ENCODE measurements at regions not wholly inside any gene's neighbourhood (a gene's known extent, or its start where the extent isn't known, plus 50 kb on each side); places are given as distances from the start of the nearest gene placed in this dataset.

DNA sequence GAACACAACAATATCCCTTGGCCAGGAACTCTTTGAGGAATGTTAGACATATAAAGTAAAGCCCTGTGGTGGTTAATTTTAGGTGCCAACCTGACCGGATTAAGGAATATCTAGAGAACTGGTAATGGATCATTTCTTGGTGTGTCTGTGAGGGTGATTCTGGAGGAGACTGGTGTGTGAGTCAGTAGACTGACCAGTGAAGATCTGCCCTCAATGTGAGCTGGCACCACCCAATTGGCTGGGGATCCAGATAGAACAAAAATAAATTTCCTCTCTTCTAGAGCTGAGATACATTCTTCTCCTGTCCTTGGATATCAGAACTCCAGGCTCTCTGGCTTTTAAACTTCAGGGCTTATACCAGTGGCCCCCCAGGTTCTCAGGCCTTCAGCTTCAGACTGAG, 56.2 kb upstream of the TNPO1 start:
- TF ChIP-seq, protein P1, sequence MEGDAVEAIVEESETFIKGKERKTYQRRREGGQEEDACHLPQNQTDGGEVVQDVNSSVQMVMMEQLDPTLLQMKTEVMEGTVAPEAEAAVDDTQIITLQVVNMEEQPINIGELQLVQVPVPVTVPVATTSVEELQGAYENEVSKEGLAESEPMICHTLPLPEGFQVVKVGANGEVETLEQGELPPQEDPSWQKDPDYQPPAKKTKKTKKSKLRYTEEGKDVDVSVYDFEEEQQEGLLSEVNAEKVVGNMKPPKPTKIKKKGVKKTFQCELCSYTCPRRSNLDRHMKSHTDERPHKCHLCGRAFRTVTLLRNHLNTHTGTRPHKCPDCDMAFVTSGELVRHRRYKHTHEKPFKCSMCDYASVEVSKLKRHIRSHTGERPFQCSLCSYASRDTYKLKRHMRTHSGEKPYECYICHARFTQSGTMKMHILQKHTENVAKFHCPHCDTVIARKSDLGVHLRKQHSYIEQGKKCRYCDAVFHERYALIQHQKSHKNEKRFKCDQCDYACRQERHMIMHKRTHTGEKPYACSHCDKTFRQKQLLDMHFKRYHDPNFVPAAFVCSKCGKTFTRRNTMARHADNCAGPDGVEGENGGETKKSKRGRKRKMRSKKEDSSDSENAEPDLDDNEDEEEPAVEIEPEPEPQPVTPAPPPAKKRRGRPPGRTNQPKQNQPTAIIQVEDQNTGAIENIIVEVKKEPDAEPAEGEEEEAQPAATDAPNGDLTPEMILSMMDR (IDR thresholded peaks at IDR 0.05; ENCODE audit: low read depth, low read length), result no peak
- H3K4me3 ChIP-seq (ENCODE audit: low read depth, low read length), result no peak overlapping the region
- in situ Hi-C loops (cut with HindIII; ENCODE audit: low sequenced_read_pairs), result no loop called here
- peak; percentile 15 for DNase-seq (ENCODE audit: low read depth, low spot score)

DNA sequence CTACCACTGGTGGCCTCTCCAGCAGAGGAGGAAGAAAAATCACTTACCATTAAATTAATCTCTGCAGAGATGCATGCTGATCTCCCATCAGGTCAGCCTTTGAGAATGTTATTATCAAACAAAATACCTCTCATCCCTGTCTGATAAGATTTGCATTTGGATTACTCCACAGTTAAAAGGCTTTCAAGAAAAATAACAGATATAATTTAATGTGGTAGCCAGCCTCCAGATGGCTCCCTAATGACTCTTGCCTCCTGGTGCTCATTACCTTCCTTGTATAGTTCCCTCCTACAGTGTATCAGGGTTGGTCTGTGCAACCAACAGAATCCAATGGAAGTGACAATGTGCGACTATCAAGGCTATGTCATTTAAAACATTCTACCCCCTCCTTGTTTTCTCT, 63.6 kb upstream of the TNPO1 start:
- no peak overlapping the region for H3K4me3 ChIP-seq (ENCODE audit: low read depth, low read length)
- TF ChIP-seq, protein P1 (IDR thresholded peaks at IDR 0.05; ENCODE audit: low read depth, low read length), result no peak
- in situ Hi-C loops (cut with HindIII; ENCODE audit: low sequenced_read_pairs), result no loop called here
- DNase-seq (ENCODE audit: low read depth, low spot score), result no peak

DNA sequence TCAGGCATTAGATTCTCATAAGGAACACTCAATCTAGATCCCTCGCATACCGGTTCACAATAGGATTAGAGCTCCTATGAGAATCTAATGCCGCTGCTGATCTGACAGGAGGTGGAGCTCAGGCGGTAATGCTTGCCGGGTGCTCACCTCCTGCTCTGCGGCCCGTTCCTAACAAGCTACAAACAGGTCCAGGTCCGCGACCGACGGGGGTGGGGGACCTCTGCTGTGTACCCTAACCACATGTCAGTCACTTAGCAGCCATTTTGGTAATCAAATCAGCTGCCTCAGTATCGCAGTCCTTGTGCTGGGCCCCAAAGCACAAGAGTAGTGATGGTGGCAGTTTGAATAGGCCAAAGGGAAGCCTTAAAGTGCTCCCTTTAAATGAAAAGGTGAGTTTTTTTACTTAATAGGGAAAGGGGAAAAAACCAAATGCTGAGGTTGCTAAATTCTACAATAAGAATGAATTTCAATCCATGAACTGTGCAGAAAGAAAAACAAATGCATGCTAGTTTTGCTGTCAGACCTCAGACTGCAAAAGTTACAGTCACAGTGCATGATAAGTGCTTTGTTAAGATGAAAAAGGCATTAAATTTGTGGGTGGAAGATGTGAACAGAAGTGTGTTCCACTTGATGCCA, 67.0 kb upstream of the TNPO1 start:
- DNase-seq (ENCODE audit: low read depth, low spot score), result no peak
- H3K4me3 ChIP-seq (ENCODE audit: low read depth, low read length), result no peak overlapping the region
- in situ Hi-C loops (cut with HindIII; ENCODE audit: low sequenced_read_pairs), result no loop called here
- TF ChIP-seq, protein P1 (IDR thresholded peaks at IDR 0.05; ENCODE audit: low read depth, low read length), result no peak

DNA sequence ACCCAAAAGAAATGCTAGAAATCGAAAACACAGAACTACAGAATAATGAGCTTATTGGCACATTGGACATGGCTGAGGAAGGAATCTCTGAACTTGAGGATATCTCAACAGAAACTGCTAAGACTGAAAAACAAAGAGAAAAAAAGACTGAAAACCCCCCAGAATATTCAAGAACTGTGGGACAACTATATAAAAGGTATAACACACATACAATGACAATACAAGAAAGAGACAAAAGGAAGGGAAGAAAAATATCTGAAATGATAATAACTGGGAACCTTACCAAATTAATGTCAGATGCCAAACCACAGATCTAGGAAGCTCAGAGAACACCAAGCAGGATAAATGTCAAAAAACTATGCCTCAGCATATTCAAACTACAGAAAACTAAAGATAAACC, 68.6 kb upstream of the TNPO1 start:
- DNase-seq (ENCODE audit: low read depth, low spot score), result no peak
- no peak overlapping the region for H3K4me3 ChIP-seq (ENCODE audit: low read depth, low read length)
- in situ Hi-C loops (cut with HindIII; ENCODE audit: low sequenced_read_pairs), result no loop called here
- TF ChIP-seq, protein P1 (IDR thresholded peaks at IDR 0.05; ENCODE audit: low read depth, low read length), result no peak

DNA sequence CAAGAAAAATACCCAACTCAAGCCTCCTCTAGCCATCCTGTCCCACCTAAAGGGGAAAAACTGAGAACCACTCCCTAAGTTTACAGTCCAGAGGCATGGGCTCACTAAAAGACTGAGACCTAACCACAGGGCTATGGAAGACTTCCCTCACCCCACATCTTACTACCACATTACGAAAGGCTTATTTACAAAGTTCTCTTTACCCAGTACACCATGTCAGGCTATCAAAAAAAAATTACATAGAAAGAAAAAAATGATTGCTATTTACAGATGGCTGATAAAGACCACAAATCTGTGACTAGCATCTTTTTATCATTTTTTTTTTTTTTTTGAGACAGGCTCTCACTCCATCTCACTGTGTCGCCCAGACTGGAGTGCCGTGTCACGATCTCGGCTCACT, 69.7 kb upstream of the TNPO1 start:
- in situ Hi-C loops (cut with HindIII; ENCODE audit: low sequenced_read_pairs), result no loop called here
- no peak for DNase-seq (ENCODE audit: low read depth, low spot score)
- TF ChIP-seq, protein P1 (IDR thresholded peaks at IDR 0.05; ENCODE audit: low read depth, low read length), result no peak
- no peak overlapping the region for H3K4me3 ChIP-seq (ENCODE audit: low read depth, low read length)

DNA sequence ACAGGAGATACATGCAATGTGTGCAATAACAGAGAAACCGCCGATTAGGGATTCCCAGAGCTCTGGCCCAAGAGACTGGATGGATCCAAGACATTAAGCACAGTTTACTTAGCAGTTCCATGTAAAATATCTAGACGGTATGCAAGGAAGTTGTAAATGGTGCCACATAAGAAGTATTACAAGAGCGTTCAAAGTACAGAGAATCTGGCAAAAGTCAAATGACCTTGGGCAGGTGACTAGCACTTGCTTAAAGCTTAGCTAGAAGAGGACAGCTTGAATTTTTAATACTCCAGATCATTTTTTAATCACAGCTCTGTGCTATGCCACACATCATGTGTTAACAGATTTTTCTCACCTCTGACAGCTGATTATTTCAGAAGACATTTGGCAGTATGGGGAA, 72.3 kb upstream of the TNPO1 start:
- no peak overlapping the region for H3K4me3 ChIP-seq (ENCODE audit: low read depth, low read length)
- in situ Hi-C loops (cut with HindIII; ENCODE audit: low sequenced_read_pairs), result no loop called here
- no peak for DNase-seq (ENCODE audit: low read depth, low spot score)
- TF ChIP-seq, protein P1 (IDR thresholded peaks at IDR 0.05; ENCODE audit: low read depth, low read length), result no peak

DNA sequence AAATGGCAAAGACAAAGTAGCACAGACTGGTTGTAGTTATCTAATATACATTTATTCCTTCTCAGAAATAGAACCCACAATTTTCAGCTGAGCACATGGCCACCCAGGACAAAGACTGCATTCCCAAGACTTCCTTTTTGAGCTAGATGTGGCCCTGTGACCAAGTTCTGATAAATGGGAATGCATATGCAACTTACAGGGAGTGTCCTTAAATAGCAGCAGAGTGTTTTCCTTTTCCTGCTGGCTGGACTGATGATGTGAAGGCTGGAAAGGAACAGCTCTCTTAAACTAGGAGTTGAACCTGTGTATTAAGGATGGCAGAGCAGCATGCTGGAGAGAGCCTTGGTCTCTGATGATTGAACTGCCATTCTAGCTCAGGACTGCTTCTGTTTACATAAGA, 74.7 kb upstream of the TNPO1 start:
- TF ChIP-seq, protein P1 (IDR thresholded peaks at IDR 0.05; ENCODE audit: low read depth, low read length), result no peak
- in situ Hi-C loops (cut with HindIII; ENCODE audit: low sequenced_read_pairs), result no loop called here
- H3K4me3 ChIP-seq (ENCODE audit: low read depth, low read length), result no peak overlapping the region
- no peak for DNase-seq (ENCODE audit: low read depth, low spot score)

Data from astrocyte of the spinal cord (primary cell).